ENCODE measurements at regions not wholly inside any gene's neighbourhood (a gene's known extent, or its start where the extent isn't known, plus 50 kb on each side); places are given as distances from the start of the nearest gene placed in this dataset.
"Not testable (repeated sequence)": the region's sequence is repeated elsewhere in the genome, so short reads cannot be mapped to it uniquely, and the experiment has no call there.

GRCh38 chr17:14621826-14622614 is 321.1 kb downstream of the HS3ST3B1 start:
- no peak for DNase-seq (ENCODE audit: low spot score)

GRCh38 chr17:14619821-14620220 is 318.9 kb downstream of the HS3ST3B1 start:
- no peak for DNase-seq (ENCODE audit: low spot score)

- no peak for DNase-seq (ENCODE audit: low spot score)
Observed at GRCh38 chr17:14616528-14616927, 315.6 kb downstream of the HS3ST3B1 start.

DNA sequence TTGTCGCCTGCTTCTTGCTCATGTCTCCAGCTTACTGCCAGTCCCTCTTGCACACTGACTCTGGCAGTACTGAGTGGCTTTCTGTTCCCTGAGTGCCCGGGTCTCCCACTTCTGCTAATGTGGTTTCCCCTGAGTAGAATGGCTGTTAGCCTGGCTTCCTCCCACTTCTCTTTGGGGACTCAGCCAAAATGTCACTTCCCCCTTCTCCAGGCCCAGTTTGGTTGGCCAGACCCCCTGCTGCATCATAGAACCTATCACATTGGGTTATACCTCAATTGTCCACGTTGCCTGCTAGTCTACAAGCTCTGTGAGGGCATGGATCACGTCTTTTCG is 304.4 kb downstream of the HS3ST3B1 start:
- DNase-seq (ENCODE audit: low spot score) = peak; percentile 10

GRCh38 chr17:14604591-14605266 is 303.8 kb downstream of the HS3ST3B1 start:
- no peak for DNase-seq (ENCODE audit: low spot score)

- no peak for DNase-seq (ENCODE audit: low spot score)
Observed at GRCh38 chr17:14596224-14596623, 295.3 kb downstream of the HS3ST3B1 start.

DNA sequence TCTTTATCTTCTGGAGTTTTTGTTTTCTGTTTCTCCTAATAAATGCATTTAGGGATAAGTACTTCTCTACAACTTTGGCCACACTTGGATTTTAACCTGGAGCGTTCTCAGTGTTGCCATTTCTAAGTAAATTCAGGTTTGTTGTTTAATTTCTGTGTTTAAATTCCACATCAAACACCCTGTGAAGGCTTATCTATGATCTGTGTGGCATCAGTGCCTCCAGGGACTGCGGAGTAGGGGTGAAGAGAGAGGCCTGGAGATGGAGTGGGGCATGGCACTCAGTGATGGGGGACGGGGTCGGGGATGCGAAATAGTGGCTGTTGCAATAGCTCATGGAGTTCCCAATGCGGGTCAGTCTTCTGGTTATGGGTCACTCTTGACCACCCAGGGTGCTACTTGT is 294.8 kb downstream of the HS3ST3B1 start:
- DNase-seq (ENCODE audit: low spot score) = no peak

DNA sequence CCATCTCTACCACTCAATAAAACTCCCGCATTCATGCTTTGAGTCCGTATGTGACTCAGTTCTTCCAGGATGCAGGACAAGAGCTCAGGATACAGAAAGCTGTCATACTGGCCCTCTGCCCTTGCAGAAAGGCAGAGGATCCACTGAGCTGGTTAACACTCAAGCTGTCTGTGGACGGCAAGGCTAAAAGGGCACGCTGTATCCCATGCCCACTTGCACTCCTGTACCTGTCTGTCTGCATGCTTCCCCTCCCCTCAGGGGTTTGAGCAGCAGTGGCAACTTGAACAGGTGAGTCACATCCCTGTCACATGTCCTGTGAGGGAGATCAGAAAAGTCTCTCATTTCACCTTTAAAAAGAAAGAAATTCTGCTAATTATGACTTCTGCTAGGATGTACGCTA is 293.8 kb downstream of the HS3ST3B1 start:
- no peak for DNase-seq (ENCODE audit: low spot score)

GRCh38 chr17:14593956-14594355 is 293.1 kb downstream of the HS3ST3B1 start:
- DNase-seq (ENCODE audit: low spot score) = no peak

DNA sequence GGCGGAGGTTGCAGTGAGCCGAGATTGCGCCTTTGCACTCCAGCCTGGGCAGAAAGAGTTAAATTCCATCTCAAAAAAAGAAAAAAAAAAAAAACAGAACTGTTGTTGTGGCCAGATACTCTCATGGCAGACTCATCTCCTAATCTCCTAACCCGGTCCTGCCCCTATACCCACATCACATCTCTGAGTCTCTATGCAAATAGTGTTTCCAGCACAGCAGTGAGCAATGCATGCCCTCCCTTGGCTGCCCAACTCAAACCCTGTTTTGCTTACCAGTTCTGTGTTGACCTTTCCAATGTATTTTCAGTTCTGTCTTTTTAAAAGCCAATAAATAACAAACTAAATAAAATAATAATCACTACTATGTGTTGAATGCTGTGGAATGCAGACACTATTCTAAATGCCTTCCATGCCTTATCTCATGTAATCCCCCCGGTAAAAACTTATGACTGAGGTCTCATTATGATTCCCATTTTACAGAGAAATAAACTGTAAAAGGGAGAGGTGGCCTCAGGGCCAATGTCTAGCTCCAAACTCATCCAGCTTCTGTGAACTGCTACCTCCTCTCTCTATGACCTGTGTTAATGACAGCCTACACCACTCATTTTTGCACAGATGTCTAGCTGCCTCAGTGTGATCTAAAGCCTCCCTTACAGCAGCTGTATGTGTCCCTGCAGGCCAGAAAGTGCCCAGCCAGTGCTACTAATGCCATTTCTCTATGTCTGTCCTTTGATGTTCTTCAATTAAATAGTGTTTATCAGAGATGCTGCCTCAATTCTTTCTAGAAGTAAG is 289.8 kb downstream of the HS3ST3B1 start:
- no peak for DNase-seq (ENCODE audit: low spot score)

DNA sequence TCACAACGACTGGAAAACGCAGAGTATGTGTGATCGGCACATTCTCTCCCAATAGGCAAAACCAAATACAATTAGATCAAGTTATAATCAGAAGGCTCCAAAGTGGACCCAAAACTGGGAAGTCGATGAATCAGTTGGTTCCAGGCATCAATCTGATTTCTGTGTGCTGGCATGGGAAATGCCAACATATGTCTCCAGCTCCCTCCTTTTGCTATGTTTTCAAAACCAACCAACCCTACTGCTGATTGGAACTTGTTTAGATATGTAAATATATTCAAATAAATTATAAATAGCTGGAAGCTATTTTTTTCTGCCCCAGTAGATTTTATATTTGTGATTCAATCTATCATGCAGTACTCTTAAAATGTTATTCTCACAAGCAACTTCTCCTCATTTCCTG is 284.2 kb downstream of the HS3ST3B1 start:
- DNase-seq (ENCODE audit: low spot score) = no peak

DNA sequence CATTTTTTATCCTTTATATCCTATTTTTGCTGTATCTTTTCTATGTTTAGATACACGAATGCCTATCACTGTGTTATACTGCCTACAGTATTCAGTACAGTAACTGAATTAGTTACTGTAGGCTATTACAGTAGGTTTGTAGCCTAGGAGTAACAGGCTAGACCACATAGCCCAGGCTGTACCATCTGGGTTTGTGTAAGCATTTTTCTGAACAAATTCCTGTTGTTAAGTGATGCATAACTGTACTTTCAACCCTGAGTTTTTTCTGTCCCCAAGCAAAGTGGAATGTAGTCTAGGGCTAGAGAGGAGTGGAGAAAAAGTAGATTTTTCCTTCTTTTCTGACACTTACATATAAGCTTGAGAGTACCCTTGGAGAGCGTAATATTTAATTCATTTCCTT is 282.1 kb downstream of the HS3ST3B1 start:
- DNase-seq (ENCODE audit: low spot score) = no peak

- DNase-seq (ENCODE audit: low spot score) = no peak
Observed at GRCh38 chr17:14581186-14581830, 280.4 kb downstream of the HS3ST3B1 start.

DNA sequence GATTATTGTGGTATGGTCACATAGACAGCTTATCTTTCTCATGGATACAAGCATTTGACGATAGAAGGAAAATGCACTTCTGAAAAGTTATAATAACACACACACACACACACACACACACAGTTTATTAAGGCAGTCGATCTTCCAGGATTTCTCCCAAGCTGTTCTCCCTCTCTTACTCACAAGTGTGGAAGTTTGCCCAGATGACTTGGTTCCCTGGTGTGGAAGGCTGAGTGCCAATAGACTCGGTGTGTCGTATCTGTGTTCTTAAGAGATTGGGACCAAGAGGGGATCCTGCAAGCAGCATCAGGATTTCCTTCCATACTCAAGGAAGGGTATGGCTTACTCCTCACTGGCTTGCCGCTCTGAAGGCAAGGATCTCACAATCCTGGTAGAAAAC is 279.6 kb downstream of the HS3ST3B1 start:
- no peak for DNase-seq (ENCODE audit: low spot score)

DNA sequence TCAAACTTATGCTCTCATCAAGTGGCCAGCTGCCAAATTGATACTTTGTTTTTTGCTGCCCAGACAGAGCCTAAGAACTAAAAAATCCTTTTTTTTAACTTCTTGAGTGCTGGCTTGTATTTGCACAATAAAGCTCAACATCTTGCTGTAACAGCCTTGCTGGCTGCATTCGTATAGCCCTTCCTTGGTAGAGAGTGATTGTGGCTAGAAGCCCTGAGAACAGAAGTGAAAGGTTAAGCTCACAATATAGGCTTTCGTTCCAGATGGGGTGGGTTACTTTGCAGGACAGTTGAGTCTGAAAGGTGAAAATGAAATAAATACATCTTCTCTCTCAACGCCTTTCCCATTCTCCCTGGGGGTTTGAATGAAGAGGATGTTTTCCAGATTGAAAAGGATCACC is 278.8 kb downstream of the HS3ST3B1 start:
- no peak for DNase-seq (ENCODE audit: low spot score)

DNA sequence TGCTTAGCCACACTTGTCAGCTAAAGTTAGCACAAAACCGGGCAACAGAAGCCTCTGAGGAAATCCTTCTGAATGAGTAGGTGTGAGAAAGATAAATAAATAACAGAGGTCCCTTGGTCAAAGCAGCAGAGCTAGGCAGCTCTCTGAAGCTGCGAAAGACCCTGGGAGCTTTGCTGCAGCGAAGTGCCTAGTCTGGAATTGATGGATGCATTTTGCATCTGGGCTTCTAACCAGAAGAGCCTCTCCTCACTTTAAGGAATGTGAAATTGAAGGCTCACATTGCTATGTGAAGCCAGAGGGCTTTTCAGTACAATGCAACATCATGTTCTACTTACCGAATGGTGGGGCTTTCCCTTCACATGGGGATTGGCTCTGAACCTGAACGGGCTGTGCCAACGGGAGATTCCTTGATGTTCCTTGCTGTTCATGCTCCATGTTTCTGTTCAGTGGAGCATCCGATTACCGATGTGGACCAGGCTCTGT is 274.6 kb downstream of the HS3ST3B1 start:
- no peak for DNase-seq (ENCODE audit: low spot score)

DNA sequence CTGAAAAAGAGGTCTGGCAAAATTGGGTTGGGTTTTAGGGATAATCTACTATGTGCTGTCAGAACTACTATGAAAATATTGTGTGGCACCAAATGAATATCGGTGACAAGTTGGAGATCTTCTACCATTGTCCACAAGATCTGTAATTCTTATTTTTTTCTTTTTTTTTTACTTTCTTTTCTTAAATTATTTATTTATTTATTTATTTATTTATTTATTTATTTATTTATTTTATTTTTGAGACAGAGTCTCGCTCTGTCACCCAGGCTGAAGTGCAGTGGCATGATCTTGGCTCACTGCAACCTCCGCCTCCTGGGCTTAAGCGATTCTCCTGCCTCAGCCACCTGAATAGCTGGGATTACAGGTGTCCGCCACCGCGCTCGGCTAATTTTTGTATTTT is 259.4 kb downstream of the HS3ST3B1 start:
- not testable (repeated sequence) for DNase-seq (ENCODE audit: low spot score)

- DNase-seq (ENCODE audit: low spot score) = no peak
Observed at GRCh38 chr17:14559264-14560119, 258.6 kb downstream of the HS3ST3B1 start.

GRCh38 chr17:14557480-14557879 is 256.6 kb downstream of the HS3ST3B1 start:
- no peak for DNase-seq (ENCODE audit: low spot score)

GRCh38 chr17:14553847-14554246 is 253.0 kb downstream of the HS3ST3B1 start:
- DNase-seq (ENCODE audit: low spot score) = no peak

- no peak for DNase-seq (ENCODE audit: low spot score)
Observed at GRCh38 chr17:14552306-14552705, 251.4 kb downstream of the HS3ST3B1 start.
